ENCODE measurements at regions not wholly inside any gene's neighbourhood (a gene's known extent, or its start where the extent isn't known, plus 50 kb on each side); places are given as distances from the start of the nearest gene placed in this dataset.

GRCh38 chr5:164561933-164562872 is 1056.8 kb downstream of the MAT2B start:
- POLR2A ChIA-PET, result no interaction called here
- Mint-ChIP-seq H3K36me3 (no peaks in the 10 kb centered on the region), H3K4me1 (ENCODE audit: low read depth) (no peaks in the 10 kb centered on the region), H3K4me3 (no peak overlapping the region), H3K27ac (no peak overlapping the region), H3K27me3 (no peaks in the 10 kb centered on the region), H3K9me3 (peaks cover 5% of the 10 kb centered on the region)
- no peak for DNase-seq
- intact Hi-C loops (cut with micrococcal nuclease), result no loop called here
- CTCF ChIA-PET, result no interaction called here

DNA sequence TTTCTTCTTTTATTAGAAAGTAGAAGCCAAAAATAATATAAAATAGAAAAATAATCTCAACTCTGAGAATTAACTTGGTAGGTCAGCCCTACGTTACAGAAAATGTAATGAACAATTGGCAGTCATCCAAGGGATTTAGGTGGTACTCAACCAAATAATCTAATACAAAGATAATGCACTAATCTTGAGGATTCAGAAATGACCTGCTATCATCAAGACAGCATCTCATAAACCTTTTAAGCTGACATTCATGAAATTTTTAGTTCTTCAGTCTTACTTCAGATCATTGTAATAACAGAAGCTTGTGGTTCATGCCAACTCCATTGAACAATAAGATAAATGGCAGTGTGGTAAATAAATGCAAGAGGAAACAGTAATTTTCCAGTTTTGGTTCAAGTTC is 1058.0 kb downstream of the MAT2B start:
- no peaks in the 10 kb centered on the region for H3K27me3 Mint-ChIP-seq
- peaks cover 5% of the 10 kb centered on the region for H3K9me3 Mint-ChIP-seq
- intact Hi-C loops (cut with micrococcal nuclease), result no loop called here
- ChIA-PET CTCF (no interaction called here), POLR2A (no interaction called here)
- DNase-seq, result no peak
- H3K36me3 Mint-ChIP-seq, result no peaks in the 10 kb centered on the region
- H3K4me3 Mint-ChIP-seq, result no peak overlapping the region
- no peak overlapping the region for H3K27ac Mint-ChIP-seq
- no peaks in the 10 kb centered on the region for H3K4me1 Mint-ChIP-seq (ENCODE audit: low read depth)

DNA sequence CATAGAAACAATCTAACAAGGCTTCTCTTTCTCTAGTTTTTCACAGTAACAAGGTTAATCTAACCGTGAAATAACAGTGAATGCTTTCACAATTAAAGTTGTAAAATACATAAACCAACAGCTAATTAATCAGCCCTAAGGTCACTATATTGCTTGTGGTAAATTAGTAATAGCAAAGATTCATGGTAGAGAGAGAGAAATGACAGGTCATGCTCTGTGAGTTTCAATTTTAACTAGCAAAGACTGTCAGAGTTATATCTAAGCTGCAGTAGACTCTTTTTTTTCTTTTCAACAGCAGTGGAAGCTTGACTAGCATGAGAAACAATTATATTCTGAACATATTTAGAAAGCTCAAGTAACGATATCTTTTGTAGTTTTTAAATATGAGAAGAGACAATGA is 1068.0 kb downstream of the MAT2B start:
- intact Hi-C loops (cut with micrococcal nuclease), result no loop called here
- POLR2A ChIA-PET, result no interaction called here

GRCh38 chr5:164577201-164577600 is 1071.8 kb downstream of the MAT2B start:
- Mint-ChIP-seq H3K27me3 (no peaks in the 10 kb centered on the region), H3K27ac (no peak overlapping the region), H3K4me1 (ENCODE audit: low read depth) (no peaks in the 10 kb centered on the region), H3K36me3 (no peaks in the 10 kb centered on the region), H3K4me3 (no peak overlapping the region), H3K9me3 (peaks cover 2% of the 10 kb centered on the region)
- intact Hi-C loops (cut with micrococcal nuclease), result no loop called here
- POLR2A ChIA-PET, result no interaction called here
- no peak for DNase-seq
- CTCF ChIA-PET, result no interaction called here

More for the DNA sequence above, 1068.0 kb downstream of the MAT2B start:
- Mint-ChIP-seq H3K4me3 (no peak overlapping the region), H3K9me3 (peaks cover 10% of the 10 kb centered on the region), H3K4me1 (ENCODE audit: low read depth) (no peaks in the 10 kb centered on the region), H3K27me3 (no peaks in the 10 kb centered on the region), H3K36me3 (no peaks in the 10 kb centered on the region), H3K27ac (no peak overlapping the region)
- CTCF ChIA-PET, result no interaction called here
- no peak for DNase-seq

- Mint-ChIP-seq H3K4me1 (ENCODE audit: low read depth) (no peaks in the 10 kb centered on the region), H3K9me3 (peaks cover 4% of the 10 kb centered on the region), H3K27me3 (no peaks in the 10 kb centered on the region), H3K36me3 (no peaks in the 10 kb centered on the region), H3K4me3 (no peak overlapping the region), H3K27ac (no peak overlapping the region)
- CTCF ChIA-PET, result no interaction called here
- POLR2A ChIA-PET, result no interaction called here
- intact Hi-C loops (cut with micrococcal nuclease), result no loop called here
- no peak for DNase-seq
These were observed 1072.3 kb downstream of the MAT2B start for GRCh38 chr5:164577742-164578141.

DNA sequence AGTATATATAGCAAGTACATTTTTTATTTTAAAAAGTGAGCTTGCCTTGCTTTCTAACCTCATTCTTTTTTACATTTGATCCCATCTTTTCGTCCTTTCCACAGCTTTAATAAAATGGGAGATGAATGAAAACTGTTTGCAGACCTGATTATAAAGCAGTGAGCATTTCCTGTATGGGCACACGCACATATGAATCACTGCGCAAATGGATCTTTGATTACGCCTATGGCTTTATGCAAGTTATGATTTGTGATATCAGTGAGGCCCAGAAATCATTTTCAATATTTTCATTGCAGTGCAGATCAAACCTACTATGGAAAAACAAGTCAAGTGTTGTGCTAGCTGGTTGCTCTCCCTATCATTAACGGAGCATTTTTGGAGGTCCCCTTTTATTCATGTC is 1073.0 kb downstream of the MAT2B start:
- intact Hi-C loops (cut with micrococcal nuclease), result no loop called here
- H3K36me3 Mint-ChIP-seq, result no peaks in the 10 kb centered on the region
- CTCF ChIA-PET, result no interaction called here

GRCh38 chr5:164578911-164579310 is 1073.5 kb downstream of the MAT2B start:
- ChIA-PET POLR2A (no interaction called here), CTCF (no interaction called here)
- Mint-ChIP-seq H3K4me3 (no peak overlapping the region), H3K36me3 (no peaks in the 10 kb centered on the region), H3K4me1 (ENCODE audit: low read depth) (no peaks in the 10 kb centered on the region), H3K9me3 (peaks cover 4% of the 10 kb centered on the region), H3K27ac (no peak overlapping the region), H3K27me3 (no peaks in the 10 kb centered on the region)
- intact Hi-C loops (cut with micrococcal nuclease), result no loop called here
- no peak for DNase-seq

More for the DNA sequence above, 1073.0 kb downstream of the MAT2B start:
- Mint-ChIP-seq H3K27me3 (no peaks in the 10 kb centered on the region), H3K4me3 (no peak overlapping the region), H3K4me1 (ENCODE audit: low read depth) (no peaks in the 10 kb centered on the region), H3K9me3 (peaks cover 4% of the 10 kb centered on the region), H3K27ac (no peak overlapping the region)
- DNase-seq, result no peak
- POLR2A ChIA-PET, result no interaction called here

DNA sequence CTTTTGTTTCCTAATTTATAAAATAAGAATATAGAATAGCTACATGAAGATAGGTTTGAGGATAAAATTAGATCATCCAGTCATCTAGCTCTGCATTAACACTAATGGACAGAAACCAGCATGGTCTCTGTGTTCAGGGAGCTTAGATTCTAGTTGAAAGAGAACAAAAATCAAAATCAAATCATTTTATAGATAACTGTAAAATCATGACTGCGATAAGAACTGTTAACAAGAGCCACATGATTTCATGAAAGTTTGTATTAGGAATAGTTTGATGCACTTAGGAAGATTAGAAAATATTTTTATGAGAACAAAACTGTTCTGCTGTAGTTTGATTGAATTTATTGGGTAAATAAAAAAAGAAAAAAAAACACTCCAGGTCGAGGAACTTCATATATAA is 1074.7 kb downstream of the MAT2B start:
- intact Hi-C loops (cut with micrococcal nuclease), result no loop called here
- no peaks in the 10 kb centered on the region for H3K4me1 Mint-ChIP-seq (ENCODE audit: low read depth)
- no peaks in the 10 kb centered on the region for H3K27me3 Mint-ChIP-seq
- H3K27ac Mint-ChIP-seq, result no peak overlapping the region
- H3K9me3 Mint-ChIP-seq, result peaks cover 4% of the 10 kb centered on the region
- no peak overlapping the region for H3K4me3 Mint-ChIP-seq
- CTCF ChIA-PET, result interaction anchor here (0.7 kb wide), 1 partner anchor 1024 kb away, joined by 3 read pairs; no protein-coding TSS in a partner anchor
- H3K36me3 Mint-ChIP-seq, result no peaks in the 10 kb centered on the region
- POLR2A ChIA-PET, result no interaction called here
- no peak for DNase-seq

DNA sequence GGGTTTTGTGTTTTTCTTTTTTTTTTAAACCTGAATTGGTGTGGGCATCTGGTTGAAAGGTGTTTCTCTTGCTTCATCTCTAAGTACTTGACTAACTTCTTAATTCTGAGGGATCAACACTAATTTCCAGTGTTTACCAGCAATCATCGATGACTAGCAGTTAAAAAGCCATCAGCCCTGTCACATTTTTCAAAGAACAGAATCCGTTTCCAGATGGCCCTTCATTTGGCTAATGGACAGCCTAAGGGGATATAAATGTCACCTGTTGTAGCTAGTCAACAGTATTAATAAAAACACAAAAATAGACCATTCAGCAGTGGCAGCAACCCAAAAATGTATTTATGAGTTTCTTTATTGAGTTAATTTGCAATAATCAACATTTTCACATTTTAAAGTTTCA is 1076.5 kb downstream of the MAT2B start:
- no peak overlapping the region for H3K4me3 Mint-ChIP-seq
- H3K27ac Mint-ChIP-seq, result no peak overlapping the region
- no peaks in the 10 kb centered on the region for H3K4me1 Mint-ChIP-seq (ENCODE audit: low read depth)
- no peaks in the 10 kb centered on the region for H3K36me3 Mint-ChIP-seq
- intact Hi-C loops (cut with micrococcal nuclease), result no loop called here
- DNase-seq, result no peak
- peaks cover 7% of the 10 kb centered on the region for H3K9me3 Mint-ChIP-seq
- POLR2A ChIA-PET, result no interaction called here
- CTCF ChIA-PET, result no interaction called here
- H3K27me3 Mint-ChIP-seq, result no peaks in the 10 kb centered on the region

GRCh38 chr5:164593982-164594381 is 1088.6 kb downstream of the MAT2B start:
- H3K9me3 Mint-ChIP-seq, result peaks cover 1% of the 10 kb centered on the region

DNA sequence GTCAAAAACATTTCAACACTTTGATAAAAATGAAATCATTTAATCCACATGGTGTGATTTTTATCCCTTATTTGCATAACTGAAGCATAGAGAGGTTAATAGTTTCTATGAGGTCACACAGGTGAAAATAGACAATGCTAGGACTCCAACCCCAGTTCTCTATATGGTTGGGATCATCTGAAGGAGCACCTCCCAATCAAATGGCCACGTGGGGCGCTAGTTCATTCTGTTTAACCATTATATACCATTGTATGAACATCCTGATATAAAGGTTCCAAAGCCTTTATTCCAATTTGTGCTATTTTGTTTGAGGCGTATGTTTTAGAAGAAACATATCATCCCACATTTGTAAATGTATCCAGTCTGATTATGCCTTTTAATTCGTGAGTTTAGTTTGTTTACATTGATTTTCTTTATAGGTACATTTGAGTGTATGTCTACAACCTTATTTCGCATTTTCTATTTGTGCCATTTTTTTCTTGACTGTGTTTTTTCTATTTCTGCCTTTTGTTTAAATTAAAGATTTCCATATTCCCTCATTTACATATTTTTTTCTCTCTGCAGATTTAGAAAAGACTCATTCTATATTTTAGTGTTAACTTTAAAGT is 1092.0 kb downstream of the MAT2B start:
- Mint-ChIP-seq H3K4me1 (ENCODE audit: low read depth) (no peaks in the 10 kb centered on the region), H3K9me3 (peaks cover 13% of the 10 kb centered on the region), H3K27me3 (no peaks in the 10 kb centered on the region), H3K27ac (no peak overlapping the region), H3K36me3 (no peaks in the 10 kb centered on the region), H3K4me3 (no peak overlapping the region)
- CTCF ChIA-PET, result no interaction called here
- DNase-seq, result no peak
- intact Hi-C loops (cut with micrococcal nuclease), result no loop called here
- POLR2A ChIA-PET, result no interaction called here

More at GRCh38 chr5:164593982-164594381, 1088.6 kb downstream of the MAT2B start:
- Mint-ChIP-seq H3K36me3 (no peaks in the 10 kb centered on the region), H3K4me3 (no peak overlapping the region), H3K27ac (no peak overlapping the region), H3K27me3 (no peaks in the 10 kb centered on the region), H3K4me1 (ENCODE audit: low read depth) (no peaks in the 10 kb centered on the region)
- DNase-seq, result no peak
- ChIA-PET CTCF (no interaction called here), POLR2A (no interaction called here)
- intact Hi-C loops (cut with micrococcal nuclease), result no loop called here

- intact Hi-C loops (cut with micrococcal nuclease), result no loop called here
- DNase-seq, result no peak
- H3K36me3 Mint-ChIP-seq, result no peaks in the 10 kb centered on the region
- no peaks in the 10 kb centered on the region for H3K4me1 Mint-ChIP-seq (ENCODE audit: low read depth)
- H3K27me3 Mint-ChIP-seq, result no peaks in the 10 kb centered on the region
- ChIA-PET POLR2A (no interaction called here), CTCF (no interaction called here)
- peaks cover 13% of the 10 kb centered on the region for H3K9me3 Mint-ChIP-seq
- no peak overlapping the region for H3K4me3 Mint-ChIP-seq
- no peak overlapping the region for H3K27ac Mint-ChIP-seq
These were observed 1094.9 kb downstream of the MAT2B start for GRCh38 chr5:164600274-164600673.

DNA sequence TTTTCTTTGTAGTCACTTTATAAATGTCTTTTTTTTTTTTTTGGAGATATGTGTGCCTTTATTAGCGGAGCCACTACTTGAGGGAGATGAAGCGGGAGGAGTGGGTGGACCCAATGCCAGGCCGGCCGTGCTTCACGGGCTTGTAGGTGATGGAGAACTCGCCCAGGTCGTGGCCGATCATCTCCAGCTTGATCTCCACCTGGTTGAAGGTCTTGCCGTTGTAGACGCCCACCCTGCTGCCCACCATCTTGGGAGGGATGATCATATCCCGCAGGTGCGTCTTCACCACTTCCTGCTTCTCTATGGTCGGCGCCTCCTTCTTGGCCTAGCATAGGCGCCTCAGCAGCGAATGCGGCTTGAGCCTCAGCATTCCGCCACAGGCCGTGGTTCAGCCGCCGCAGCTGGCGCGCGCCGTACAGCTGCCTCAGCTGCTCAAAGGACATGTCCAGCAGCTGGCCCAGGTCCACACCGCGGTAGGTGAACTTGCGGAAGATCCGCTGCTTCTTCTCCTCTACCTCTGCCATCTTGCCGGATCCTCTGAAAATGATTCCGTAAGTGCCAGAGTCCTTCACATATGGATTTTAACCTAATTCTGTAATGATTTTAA is 1095.6 kb downstream of the MAT2B start:
- intact Hi-C loops (cut with micrococcal nuclease), result no loop called here
- Mint-ChIP-seq H3K27ac (no peak overlapping the region), H3K27me3 (no peaks in the 10 kb centered on the region), H3K36me3 (no peaks in the 10 kb centered on the region), H3K9me3 (peaks cover 13% of the 10 kb centered on the region), H3K4me1 (ENCODE audit: low read depth) (no peaks in the 10 kb centered on the region), H3K4me3 (no peak overlapping the region)
- ChIA-PET POLR2A (no interaction called here), CTCF (no interaction called here)
- no peak for DNase-seq
